GM21825 (cell line): ENCODE measurements at regions not wholly inside any gene's neighbourhood (a gene's known extent, or its start where the extent isn't known, plus 50 kb on each side); places are given as distances from the start of the nearest gene placed in this dataset.

Experiments
- ATAC-seq: cut with Tn5 transposase; IDR thresholded peaks from one replicate; pipeline ENCODE4 v1.9.1; 2021; ENCODE audit warnings: mild to moderate bottlenecking, moderate library complexity; ENCODE audit not compliant: unreplicated experiment

GRCh38 chr5:66306105-66306843 is 162.2 kb downstream of the SREK1 start:
- ATAC-seq, result no peak

GRCh38 chr5:66306844-66307315 is 162.8 kb downstream of the SREK1 start:
- ATAC-seq, result no peak

GRCh38 chr5:66307647-66308241 is 163.6 kb downstream of the SREK1 start:
- ATAC-seq, result no peak

- ATAC-seq, result no peak
Measured at GRCh38 chr5:66312266-66312665, 168.2 kb downstream of the SREK1 start.

GRCh38 chr5:66315784-66316183 is 171.7 kb downstream of the SREK1 start:
- ATAC-seq, result no peak

GRCh38 chr5:66322786-66323528 is 178.9 kb downstream of the SREK1 start:
- ATAC-seq, result no peak

GRCh38 chr5:66323529-66323895 is 179.4 kb downstream of the SREK1 start:
- no peak for ATAC-seq

GRCh38 chr5:66324357-66324756 is 180.3 kb downstream of the SREK1 start:
- ATAC-seq, result no peak

- no peak for ATAC-seq
Measured at GRCh38 chr5:66326276-66326675, 182.2 kb downstream of the SREK1 start.

- ATAC-seq, result no peak
Measured at GRCh38 chr5:66327008-66327407, 182.9 kb downstream of the SREK1 start.

GRCh38 chr5:66329078-66329477 is 185.0 kb downstream of the SREK1 start:
- no peak for ATAC-seq

- ATAC-seq, result no peak
Measured at GRCh38 chr5:66333192-66333591, 189.1 kb downstream of the SREK1 start.

- ATAC-seq, result no peak
Measured at GRCh38 chr5:66337626-66338226, 193.6 kb downstream of the SREK1 start.

GRCh38 chr5:66338828-66339227 is 194.7 kb downstream of the SREK1 start:
- ATAC-seq, result no peak

GRCh38 chr5:66339896-66340295 is 195.8 kb downstream of the SREK1 start:
- no peak for ATAC-seq

- ATAC-seq, result no peak
Measured at GRCh38 chr5:66340786-66341185, 196.7 kb downstream of the SREK1 start.

GRCh38 chr5:66342341-66342880 is 198.3 kb downstream of the SREK1 start:
- no peak for ATAC-seq

- ATAC-seq, result no peak
Measured at GRCh38 chr5:66343370-66344071, 199.4 kb downstream of the SREK1 start.

- no peak for ATAC-seq
Measured at GRCh38 chr5:66344544-66344943, 200.4 kb downstream of the SREK1 start.

GRCh38 chr5:66345281-66345680 is 201.2 kb downstream of the SREK1 start:
- ATAC-seq, result no peak

- no peak for ATAC-seq
Measured at GRCh38 chr5:66346869-66347268, 202.8 kb downstream of the SREK1 start.
